IgD-negative memory B cell (primary cell): ENCODE measurements at regions not wholly inside any gene's neighbourhood (a gene's known extent, or its start where the extent isn't known, plus 50 kb on each side); places are given as distances from the start of the nearest gene placed in this dataset.

Experiments
- H3K27ac Mint-ChIP-seq, 3 donors: one replicate each; pipeline ENCODE4 v1.8.0; 2020 to 2022; ENCODE audit warnings: mild to moderate bottlenecking in 3 of 3, mixed read lengths in 3 of 3, moderate library complexity in 1 of 3
- H3K27me3 Mint-ChIP-seq: one replicate; pipeline ENCODE4 v1.8.0; 2021; ENCODE audit warnings: mixed read lengths
- H3K36me3 Mint-ChIP-seq: one replicate; pipeline ENCODE4 v1.8.0; 2020; ENCODE audit warnings: mild to moderate bottlenecking, mixed read lengths
- H3K4me1 Mint-ChIP-seq, 3 donors: one replicate each; pipeline ENCODE4 v1.8.0; 2020 to 2022; ENCODE audit warnings: mixed read lengths in 3 of 3, mild to moderate bottlenecking in 1 of 3
- H3K4me3 Mint-ChIP-seq, 4 donors: one replicate each; pipeline ENCODE4 v1.8.0; 2020 to 2022; ENCODE audit warnings: mild to moderate bottlenecking in 4 of 4, mixed read lengths in 4 of 4, moderate library complexity in 3 of 4
- H3K9me3 Mint-ChIP-seq, 3 donors: one replicate each; pipeline ENCODE4 v1.8.0; 2020 to 2021; ENCODE audit warnings: mixed read lengths in 3 of 3, mild to moderate bottlenecking in 1 of 3

DNA sequence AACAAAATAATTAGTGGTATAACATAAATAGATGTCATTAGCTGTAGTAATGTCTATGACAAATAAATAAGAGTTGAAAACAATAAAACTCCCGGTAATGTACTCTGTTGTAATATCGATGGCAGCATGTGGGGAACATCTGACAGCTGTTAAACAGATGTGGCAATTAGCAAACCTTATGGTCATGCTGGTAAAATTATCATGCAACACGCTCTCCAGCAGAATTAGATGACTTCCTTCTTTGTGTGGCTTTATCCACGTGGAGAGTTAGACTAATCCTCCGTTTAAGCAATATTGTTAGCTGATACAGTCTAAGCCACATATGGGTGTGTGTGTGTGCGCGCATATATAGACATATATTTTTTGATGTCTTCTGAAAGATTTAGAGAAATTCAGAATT, 77.7 kb upstream of the ZFP64 start:
- Mint-ChIP-seq H3K27ac (no peak overlapping the region), H3K36me3 (peaks cover 3% of the 10 kb centered on the region), H3K4me1 (no peaks in the 10 kb centered on the region), H3K9me3 (no peaks in the 10 kb centered on the region), H3K4me3 (no peak overlapping the region), H3K27me3 (peaks cover 2% of the 10 kb centered on the region)

DNA sequence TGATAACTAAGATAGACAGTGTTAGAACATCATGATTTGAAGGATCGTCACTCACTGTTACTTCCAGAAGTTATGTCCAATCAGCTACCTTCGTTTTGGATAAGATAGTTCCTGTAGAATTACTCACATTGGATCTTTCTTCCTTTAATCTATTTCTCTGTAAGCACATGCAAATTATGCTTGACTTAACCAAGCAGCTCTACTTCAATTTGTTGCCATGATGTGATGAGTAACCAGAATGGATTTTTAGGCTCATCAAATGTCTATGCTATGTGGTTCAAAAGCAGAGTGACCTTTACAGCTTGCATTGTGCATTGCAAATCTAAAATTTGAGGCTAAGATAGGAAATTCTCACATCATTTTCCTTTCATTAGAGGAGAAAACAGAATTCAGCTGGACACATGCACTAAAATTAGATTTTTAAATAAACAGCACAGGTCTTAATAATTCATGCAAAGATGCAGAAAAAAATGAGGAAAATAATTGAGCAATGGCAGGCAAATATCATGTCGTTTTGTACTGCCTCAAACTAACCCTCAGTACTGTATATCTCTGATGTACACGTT, 76.7 kb upstream of the ZFP64 start:
- H3K27me3 Mint-ChIP-seq = peaks cover 2% of the 10 kb centered on the region
- H3K4me3 Mint-ChIP-seq = no peak overlapping the region
- H3K36me3 Mint-ChIP-seq = peaks cover 4% of the 10 kb centered on the region
- H3K9me3 Mint-ChIP-seq = no peaks in the 10 kb centered on the region
- no peak overlapping the region for H3K27ac Mint-ChIP-seq
- no peaks in the 10 kb centered on the region for H3K4me1 Mint-ChIP-seq

DNA sequence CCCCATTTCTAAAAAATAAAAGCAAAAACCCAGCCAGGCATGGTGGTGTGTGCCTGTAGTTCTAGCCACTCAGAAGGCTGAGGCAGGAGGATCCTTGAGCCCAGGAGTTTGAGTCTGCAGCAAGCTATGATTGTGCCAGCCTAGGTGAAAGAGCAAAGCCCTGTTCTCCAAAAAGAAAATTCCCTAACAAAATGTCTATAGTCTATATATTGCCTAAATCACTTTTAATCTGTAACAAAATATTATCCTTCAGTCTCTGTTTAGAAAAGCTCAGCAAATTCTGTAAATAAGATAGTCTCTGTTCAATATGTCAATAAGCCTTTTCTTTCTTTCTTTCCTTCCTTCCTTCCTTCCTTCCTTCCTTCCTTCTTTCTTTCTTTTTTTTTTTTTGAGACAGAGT, 75.8 kb upstream of the ZFP64 start:
- Mint-ChIP-seq H3K4me1 (no peaks in the 10 kb centered on the region), H3K27me3 (peaks cover 2% of the 10 kb centered on the region), H3K27ac (no peak overlapping the region), H3K36me3 (peaks cover 4% of the 10 kb centered on the region), H3K4me3 (no peak overlapping the region), H3K9me3 (no peaks in the 10 kb centered on the region)

DNA sequence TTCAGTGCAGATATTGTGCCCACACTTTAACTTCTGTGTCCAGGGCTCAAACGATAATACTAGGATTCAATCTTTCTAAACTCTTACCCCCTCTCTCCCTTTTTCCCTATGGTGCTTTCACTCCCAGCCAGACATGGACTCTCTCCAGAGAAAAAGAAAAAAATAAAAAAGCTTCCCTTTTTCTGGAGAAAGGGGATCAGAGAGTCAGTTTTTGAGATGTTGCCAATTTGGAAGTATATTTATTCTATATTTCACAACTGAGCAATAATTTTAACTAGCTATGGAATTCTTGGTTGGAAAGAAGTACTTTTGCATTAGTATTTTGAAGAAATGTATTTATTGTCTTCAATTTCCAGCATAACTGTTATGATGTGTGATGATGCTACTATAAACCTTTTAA, 72.2 kb upstream of the ZFP64 start:
- H3K4me3 Mint-ChIP-seq = no peak overlapping the region
- H3K36me3 Mint-ChIP-seq = peaks cover 4% of the 10 kb centered on the region
- no peaks in the 10 kb centered on the region for H3K4me1 Mint-ChIP-seq
- H3K27me3 Mint-ChIP-seq = peaks cover 6% of the 10 kb centered on the region
- no peaks in the 10 kb centered on the region for H3K9me3 Mint-ChIP-seq
- no peak overlapping the region for H3K27ac Mint-ChIP-seq

GRCh38 chr20:52261792-52262191, 70.2 kb upstream of the ZFP64 start:
- peaks cover 4% of the 10 kb centered on the region for H3K36me3 Mint-ChIP-seq
- H3K4me1 Mint-ChIP-seq = no peaks in the 10 kb centered on the region
- H3K9me3 Mint-ChIP-seq = peaks cover 1 to 5% (median 2%) of the 10 kb centered on the region in 3 donors
- H3K27me3 Mint-ChIP-seq = peaks cover 9% of the 10 kb centered on the region
- no peak overlapping the region for H3K27ac Mint-ChIP-seq
- H3K4me3 Mint-ChIP-seq = no peak overlapping the region

GRCh38 chr20:52259295-52259694, 67.7 kb upstream of the ZFP64 start:
- H3K4me1 Mint-ChIP-seq = no peaks in the 10 kb centered on the region
- H3K9me3 Mint-ChIP-seq = peaks cover 1 to 5% (median 2%) of the 10 kb centered on the region in 3 donors
- peaks cover under 1% of the 10 kb centered on the region for H3K36me3 Mint-ChIP-seq
- no peak overlapping the region for H3K4me3 Mint-ChIP-seq
- H3K27ac Mint-ChIP-seq = no peak overlapping the region
- H3K27me3 Mint-ChIP-seq = peaks cover 13% of the 10 kb centered on the region

- Mint-ChIP-seq H3K36me3 (no peaks in the 10 kb centered on the region), H3K27ac (no peak overlapping the region), H3K4me1 (no peaks in the 10 kb centered on the region), H3K4me3 (no peak overlapping the region), H3K9me3 (peaks cover 1 to 5% (median 2%) of the 10 kb centered on the region in 3 donors), H3K27me3 (peaks cover 19% of the 10 kb centered on the region)
These were observed 64.9 kb upstream of the ZFP64 start for GRCh38 chr20:52256454-52256853.

- H3K27me3 Mint-ChIP-seq = peaks cover 19% of the 10 kb centered on the region
- no peak overlapping the region for H3K27ac Mint-ChIP-seq
- H3K4me3 Mint-ChIP-seq = no peak overlapping the region
- no peaks in the 10 kb centered on the region for H3K36me3 Mint-ChIP-seq
- H3K4me1 Mint-ChIP-seq = no peaks in the 10 kb centered on the region
- peaks cover 0 to under 1% (median 0%) of the 10 kb centered on the region in 3 donors for H3K9me3 Mint-ChIP-seq
These were observed 61.1 kb upstream of the ZFP64 start for GRCh38 chr20:52252664-52253063.

GRCh38 chr20:52251827-52252226, 60.2 kb upstream of the ZFP64 start:
- Mint-ChIP-seq H3K4me1 (no peaks in the 10 kb centered on the region), H3K27ac (no peak overlapping the region), H3K27me3 (peaks cover 16% of the 10 kb centered on the region), H3K36me3 (no peaks in the 10 kb centered on the region), H3K4me3 (no peak overlapping the region), H3K9me3 (no peaks in the 10 kb centered on the region)

- H3K36me3 Mint-ChIP-seq = no peaks in the 10 kb centered on the region
- H3K4me3 Mint-ChIP-seq = no peak overlapping the region
- no peaks in the 10 kb centered on the region for H3K4me1 Mint-ChIP-seq
- no peak overlapping the region for H3K27ac Mint-ChIP-seq
- H3K9me3 Mint-ChIP-seq = no peaks in the 10 kb centered on the region
- H3K27me3 Mint-ChIP-seq = peaks cover 11% of the 10 kb centered on the region
These were observed 59.6 kb upstream of the ZFP64 start for GRCh38 chr20:52251136-52251700.

- Mint-ChIP-seq H3K9me3 (no peaks in the 10 kb centered on the region), H3K36me3 (no peaks in the 10 kb centered on the region), H3K27ac (no peak overlapping the region), H3K4me3 (no peak overlapping the region), H3K27me3 (peaks cover 4% of the 10 kb centered on the region), H3K4me1 (no peaks in the 10 kb centered on the region)
These were observed 56.0 kb upstream of the ZFP64 start for GRCh38 chr20:52247548-52247947.

DNA sequence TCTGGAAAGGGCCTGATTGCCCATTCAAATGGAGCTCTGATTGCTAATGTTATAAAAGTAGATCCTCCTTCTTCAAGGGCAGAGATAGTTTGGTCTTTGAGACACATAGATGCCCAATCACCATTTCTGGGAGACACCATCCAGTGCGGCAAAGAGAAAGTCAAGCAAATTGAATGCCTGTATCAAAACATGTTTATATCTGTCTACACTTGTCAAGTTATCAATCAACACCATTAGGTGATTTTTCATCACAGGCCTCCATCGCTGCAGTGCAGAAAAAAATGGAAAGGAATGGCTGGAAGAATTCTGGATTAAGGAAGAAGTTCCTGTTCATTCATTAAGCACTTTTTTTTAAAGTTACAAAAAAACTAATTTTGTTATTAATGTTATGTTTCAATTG, 54.8 kb upstream of the ZFP64 start:
- Mint-ChIP-seq H3K27ac (no peak overlapping the region), H3K4me1 (no peaks in the 10 kb centered on the region), H3K4me3 (no peak overlapping the region), H3K27me3 (peaks cover 5% of the 10 kb centered on the region), H3K9me3 (no peaks in the 10 kb centered on the region), H3K36me3 (no peaks in the 10 kb centered on the region)

- Mint-ChIP-seq H3K9me3 (no peaks in the 10 kb centered on the region), H3K27me3 (peaks cover 4% of the 10 kb centered on the region), H3K4me1 (no peaks in the 10 kb centered on the region), H3K36me3 (no peaks in the 10 kb centered on the region), H3K4me3 (peak overlapping the region in 1 of 4 donors; percentile 60), H3K27ac (no peak overlapping the region)
These were observed 53.1 kb upstream of the ZFP64 start for GRCh38 chr20:52244702-52245101.

DNA sequence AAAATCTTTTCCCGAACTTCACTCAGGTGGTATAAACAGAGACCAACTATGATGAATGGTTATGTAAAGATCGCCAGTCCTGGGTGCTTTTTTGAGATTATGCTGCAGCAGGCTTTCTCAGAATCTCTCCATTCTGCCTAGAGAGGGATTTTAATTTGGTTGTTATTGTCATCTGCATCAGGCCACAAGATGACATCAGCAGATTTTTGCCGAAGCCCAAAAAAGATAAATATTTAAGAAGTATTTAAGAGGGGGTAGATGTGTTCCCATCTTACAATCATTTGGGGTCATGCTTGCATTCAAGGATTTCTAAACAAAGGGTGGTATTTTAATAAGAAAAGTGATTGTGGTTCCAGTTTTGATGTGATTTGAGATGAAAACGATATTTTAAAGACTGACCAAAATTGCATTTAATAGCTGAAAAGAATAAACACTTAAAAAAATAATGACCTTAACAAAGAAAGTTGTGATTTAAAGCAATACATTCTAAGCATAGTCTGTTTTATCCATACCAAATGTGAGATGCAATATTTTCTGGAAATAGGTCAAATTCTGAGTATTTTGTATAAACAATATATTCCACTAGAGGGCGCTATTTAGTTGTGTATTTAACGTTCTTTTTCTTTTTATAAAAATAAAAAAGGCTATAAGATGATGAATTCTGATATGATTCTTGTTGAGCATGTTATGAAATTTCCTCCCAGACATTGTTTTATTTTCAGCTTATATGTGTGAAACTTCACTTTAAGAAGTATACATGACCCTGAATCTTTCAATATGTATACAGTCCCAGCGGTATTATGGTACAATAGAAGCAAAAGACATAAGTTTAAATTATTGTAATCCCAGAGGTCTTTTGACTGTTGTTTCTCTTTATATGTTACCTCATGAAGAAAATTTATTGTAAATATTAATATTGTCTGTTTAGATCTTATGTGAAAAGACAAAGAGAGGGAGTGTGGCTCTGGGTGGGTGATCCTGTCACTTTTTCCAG, 51.0 kb upstream of the ZFP64 start:
- Mint-ChIP-seq H3K9me3 (no peaks in the 10 kb centered on the region), H3K27ac (no peak overlapping the region), H3K27me3 (peaks cover 1% of the 10 kb centered on the region), H3K4me3 (no peak overlapping the region), H3K4me1 (no peaks in the 10 kb centered on the region), H3K36me3 (no peaks in the 10 kb centered on the region)
